ENCODE measurements at regions not wholly inside any gene's neighbourhood (a gene's known extent, or its start where the extent isn't known, plus 50 kb on each side); places are given as distances from the start of the nearest gene placed in this dataset.

DNA sequence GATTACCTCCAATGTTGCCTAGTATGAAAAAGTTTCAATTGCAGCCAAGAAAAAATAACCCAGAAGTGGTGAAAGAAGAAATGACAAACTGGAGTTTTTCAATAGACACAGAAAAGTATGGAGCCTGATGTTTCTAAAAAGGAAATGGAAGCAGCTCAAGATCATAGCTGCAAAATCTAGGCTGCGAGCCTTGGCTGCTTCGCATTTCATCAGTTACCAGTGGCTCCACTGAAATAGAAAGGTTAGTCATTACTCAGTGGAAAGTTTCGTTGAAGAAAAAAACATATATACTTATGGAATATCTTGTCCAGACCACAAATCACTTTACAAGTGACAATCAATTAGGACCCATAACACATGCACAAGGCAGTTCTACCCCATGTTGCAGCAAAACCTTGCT, 206.8 kb upstream of the SOX9 start:
- Histone ChIP-seq H3K4me2 (no peak overlapping the region), H3K4me3 (no peak overlapping the region), H3K9me3 (no peaks in the 10 kb centered on the region), H3K4me1 (no peaks in the 10 kb centered on the region), H3K27ac (no peak overlapping the region)
- FAIRE-seq = no peak
- ChIA-PET CTCF (no interaction called here), POLR2A (no interaction called here)
- DNase-seq (ENCODE audit: low read depth in 1 of 2, low spot score in 1 of 2) = no peak
- no peak for TF ChIP-seq RARB (CRISPR knock-in tag; IDR thresholded peaks at IDR 0.05)
- WGBS (ENCODE audit: missing lambda C conversion rate) = 20% methylated on average over 3 of the region's 3 CpGs
- ATAC-seq = no peak

DNA sequence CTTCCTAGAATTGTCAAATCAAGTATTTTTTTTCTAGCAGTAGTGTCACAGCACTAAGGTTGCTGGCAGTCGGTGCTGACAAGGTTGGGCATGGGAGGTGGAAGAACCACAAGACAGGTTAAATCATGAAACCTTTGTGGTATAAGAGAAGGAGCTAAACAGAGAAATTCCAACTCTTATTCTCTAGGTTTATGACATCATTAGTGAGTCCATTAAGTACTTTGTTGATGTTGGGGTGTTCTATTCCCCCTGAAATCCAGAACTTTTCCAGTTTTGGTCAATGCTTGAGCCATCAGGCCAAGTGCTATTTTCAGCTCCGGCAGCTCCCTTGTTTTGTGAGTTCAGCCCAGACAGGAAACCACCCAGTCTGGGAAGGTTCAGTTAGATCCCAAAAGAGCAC, 206.0 kb upstream of the SOX9 start:
- FAIRE-seq = peak; percentile 70
- POLR2A ChIA-PET = no interaction called here
- Histone ChIP-seq H3K9me3 (no peaks in the 10 kb centered on the region), H3K4me2 (no peak overlapping the region), H3K27ac (no peak overlapping the region), H3K4me3 (no peak overlapping the region), H3K4me1 (no peaks in the 10 kb centered on the region)
- TF ChIP-seq, protein P1, sequence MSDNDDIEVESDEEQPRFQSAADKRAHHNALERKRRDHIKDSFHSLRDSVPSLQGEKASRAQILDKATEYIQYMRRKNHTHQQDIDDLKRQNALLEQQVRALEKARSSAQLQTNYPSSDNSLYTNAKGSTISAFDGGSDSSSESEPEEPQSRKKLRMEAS (IDR thresholded peaks at IDR 0.05) = no peak
- TF ChIP-seq CBX8 (IDR thresholded peaks at IDR 0.05) (no peak), CBX2 (IDR thresholded peaks at IDR 0.05; ENCODE audit: borderline replicate concordance, low read depth) (no peak), MAZ (IDR thresholded peaks at IDR 0.05; ENCODE audit: borderline replicate concordance, low read depth, low read length) (no peak), GATA3 (IDR thresholded peaks at IDR 0.05; ENCODE audit: borderline replicate concordance) (no peak), HEYL (CRISPR knock-in tag; IDR thresholded peaks at IDR 0.05) (no peak), HOXB5 (CRISPR knock-in tag; IDR thresholded peaks at IDR 0.05) (no peak), PHF8 (IDR thresholded peaks at IDR 0.05; ENCODE audit: borderline replicate concordance, low read depth) (no peak), MYC (IDR thresholded peaks at IDR 0.05; ENCODE audit: borderline replicate concordance, low read length) (no peak), POLR2AphosphoS2 (conservative IDR thresholded peaks at IDR 0.05; ENCODE audit: low read length) (no peak), EHMT2 (IDR thresholded peaks at IDR 0.05; ENCODE audit: low read depth) (no peak), HDAC2 (IDR thresholded peaks at IDR 0.05) (no peak), TFCP2L1 (CRISPR knock-in tag; IDR thresholded peaks at IDR 0.05) (no peak), SREBF2 (IDR thresholded peaks at IDR 0.05) (no peak)
- TF ChIP-seq, protein P2, sequence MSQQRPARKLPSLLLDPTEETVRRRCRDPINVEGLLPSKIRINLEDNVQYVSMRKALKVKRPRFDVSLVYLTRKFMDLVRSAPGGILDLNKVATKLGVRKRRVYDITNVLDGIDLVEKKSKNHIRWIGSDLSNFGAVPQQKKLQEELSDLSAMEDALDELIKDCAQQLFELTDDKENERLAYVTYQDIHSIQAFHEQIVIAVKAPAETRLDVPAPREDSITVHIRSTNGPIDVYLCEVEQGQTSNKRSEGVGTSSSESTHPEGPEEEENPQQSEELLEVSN (IDR thresholded peaks at IDR 0.05; ENCODE audit: borderline replicate concordance, low read depth) = no peak
- TF ChIP-seq, protein P3, sequence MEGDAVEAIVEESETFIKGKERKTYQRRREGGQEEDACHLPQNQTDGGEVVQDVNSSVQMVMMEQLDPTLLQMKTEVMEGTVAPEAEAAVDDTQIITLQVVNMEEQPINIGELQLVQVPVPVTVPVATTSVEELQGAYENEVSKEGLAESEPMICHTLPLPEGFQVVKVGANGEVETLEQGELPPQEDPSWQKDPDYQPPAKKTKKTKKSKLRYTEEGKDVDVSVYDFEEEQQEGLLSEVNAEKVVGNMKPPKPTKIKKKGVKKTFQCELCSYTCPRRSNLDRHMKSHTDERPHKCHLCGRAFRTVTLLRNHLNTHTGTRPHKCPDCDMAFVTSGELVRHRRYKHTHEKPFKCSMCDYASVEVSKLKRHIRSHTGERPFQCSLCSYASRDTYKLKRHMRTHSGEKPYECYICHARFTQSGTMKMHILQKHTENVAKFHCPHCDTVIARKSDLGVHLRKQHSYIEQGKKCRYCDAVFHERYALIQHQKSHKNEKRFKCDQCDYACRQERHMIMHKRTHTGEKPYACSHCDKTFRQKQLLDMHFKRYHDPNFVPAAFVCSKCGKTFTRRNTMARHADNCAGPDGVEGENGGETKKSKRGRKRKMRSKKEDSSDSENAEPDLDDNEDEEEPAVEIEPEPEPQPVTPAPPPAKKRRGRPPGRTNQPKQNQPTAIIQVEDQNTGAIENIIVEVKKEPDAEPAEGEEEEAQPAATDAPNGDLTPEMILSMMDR (IDR thresholded peaks at IDR 0.05) = no peak
- TF ChIP-seq, protein P4, sequence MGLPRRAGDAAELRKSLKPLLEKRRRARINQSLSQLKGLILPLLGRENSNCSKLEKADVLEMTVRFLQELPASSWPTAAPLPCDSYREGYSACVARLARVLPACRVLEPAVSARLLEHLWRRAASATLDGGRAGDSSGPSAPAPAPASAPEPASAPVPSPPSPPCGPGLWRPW (IDR thresholded peaks at IDR 0.05) = no peak
- CTCF ChIA-PET = no interaction called here
- DNase-seq (ENCODE audit: low read depth in 1 of 2, low spot score in 1 of 2) = no peak
- no peak for ATAC-seq
- 35% methylated on average over 2 of the region's 2 CpGs for whole genome bisulfite sequencing (ENCODE audit: missing lambda C conversion rate)

DNA sequence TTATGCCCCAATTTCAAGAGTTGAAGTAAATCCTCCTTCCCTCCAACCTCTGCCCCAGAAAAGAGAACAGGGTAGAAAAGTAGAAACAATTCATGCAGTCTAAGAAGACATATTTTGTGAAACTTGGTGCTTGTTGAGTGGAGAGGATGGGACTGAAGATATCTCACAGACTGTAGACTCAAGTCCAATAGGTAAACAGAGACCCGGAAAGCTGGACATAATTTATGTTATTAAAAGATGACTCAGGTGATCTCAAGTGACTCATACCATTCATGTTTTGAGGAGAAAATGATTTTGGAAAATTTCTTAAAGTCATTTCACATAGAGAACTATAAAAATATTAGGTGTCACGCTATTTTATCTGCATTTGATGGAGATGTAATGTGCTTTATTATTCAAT, 203.1 kb upstream of the SOX9 start:
- FAIRE-seq (peak; percentile 18), DNase-seq (ENCODE audit: low read depth in 1 of 2, low spot score in 1 of 2) (no peak), ATAC-seq (no peak)
- 9% methylated on average over 2 of the region's 2 CpGs for WGBS (ENCODE audit: missing lambda C conversion rate)
- Histone ChIP-seq H3K4me1 (no peaks in the 10 kb centered on the region), H3K27ac (no peak overlapping the region), H3K4me2 (no peak overlapping the region), H3K4me3 (no peak overlapping the region), H3K9me3 (no peaks in the 10 kb centered on the region)
- ChIA-PET POLR2A (no interaction called here), CTCF (no interaction called here)
- TF ChIP-seq FOSL2 (IDR thresholded peaks at IDR 0.05) (no peak), FOSL2 (CRISPR knock-in tag; IDR thresholded peaks at IDR 0.05) (0 out of 2 replicates have a peak, but pooled peaks have one; percentile 10), CBX2 (IDR thresholded peaks at IDR 0.05; ENCODE audit: borderline replicate concordance, low read depth) (no peak), RNF2 (IDR thresholded peaks at IDR 0.05; ENCODE audit: borderline replicate concordance, low read depth) (no peak), ZSCAN20 (CRISPR knock-in tag; IDR thresholded peaks at IDR 0.05) (no peak), GATA3 (IDR thresholded peaks at IDR 0.05; ENCODE audit: borderline replicate concordance) (no peak)
- TF ChIP-seq, protein P2 (IDR thresholded peaks at IDR 0.05; ENCODE audit: borderline replicate concordance, low read depth) = no peak
